HUES64 (cell line): ENCODE measurements at regions not wholly inside any gene's neighbourhood (a gene's known extent, or its start where the extent isn't known, plus 50 kb on each side); places are given as distances from the start of the nearest gene placed in this dataset.
"Not testable (repeated sequence)": the region's sequence is repeated elsewhere in the genome, so short reads cannot be mapped to it uniquely, and the experiment has no call there.

Experiments
- H3K27ac ChIP-seq: 2 replicates; pipeline ENCODE4 v1.7.0; 2013; ENCODE audit warnings: low read depth, low read length, inconsistent platforms
- H3K27me3 ChIP-seq: 2 replicates; pipeline ENCODE4 v1.6.1; 2013; ENCODE audit warnings: mild to moderate bottlenecking, low read length; ENCODE audit not compliant: insufficient read depth
- H3K36me3 ChIP-seq: 2 replicates; pipeline ENCODE4 v1.6.1; 2013; ENCODE audit warnings: mild to moderate bottlenecking, low read length; ENCODE audit not compliant: insufficient read depth
- H3K4me1 ChIP-seq: 2 replicates; pipeline ENCODE4 v1.6.1; 2013; ENCODE audit warnings: mild to moderate bottlenecking, low read length, moderate library complexity; ENCODE audit not compliant: insufficient read depth
- H3K4me3 ChIP-seq: 2 replicates; pipeline ENCODE4 v1.5.1; 2013; ENCODE audit warnings: mild to moderate bottlenecking, low read length, moderate library complexity
- H3K9ac ChIP-seq: 2 replicates; pipeline ENCODE4 v1.6.1; 2013; ENCODE audit warnings: mild to moderate bottlenecking, low read depth, low read length
- H3K9me3 ChIP-seq: 2 replicates; pipeline ENCODE4 v1.6.1; 2013; ENCODE audit warnings: low read depth, low read length; ENCODE audit not compliant: insufficient read depth
- WGBS: fragments of 150-250, 120-280 bp; methylation state at CpG from one replicate; pipeline ENCODE4 v1.1.7; 2013; ENCODE audit warnings: missing lambda C conversion rate; 5-methylcytosine and 5-hydroxymethylcytosine counted together

DNA sequence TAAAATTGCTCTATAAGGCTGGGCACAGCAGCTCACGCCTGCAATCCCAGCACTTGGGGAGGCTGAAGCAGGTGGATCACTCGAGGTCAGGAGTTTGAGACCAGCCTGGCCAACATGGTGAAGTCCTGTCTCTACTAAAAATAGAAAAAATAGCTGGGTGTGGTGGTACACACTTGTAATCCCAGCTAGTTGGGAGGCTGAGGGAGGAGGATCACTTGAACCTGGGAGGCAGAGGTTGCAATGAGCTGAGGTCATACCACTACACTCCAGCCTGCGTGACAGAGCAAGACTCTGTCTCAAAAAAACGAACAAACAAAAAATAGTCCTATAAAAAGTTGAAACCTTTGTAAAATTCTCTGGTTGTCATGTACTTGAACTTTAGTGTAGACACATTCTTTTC, 93.0 kb upstream of the KIF26B start:
- H3K36me3 ChIP-seq, H3K4me3 ChIP-seq, H3K27me3 ChIP-seq, H3K9ac ChIP-seq, H3K27ac ChIP-seq, H3K9me3 ChIP-seq: not testable (repeated sequence)
- 94% methylated on average over 4 of the region's 4 CpGs for WGBS
- H3K4me1 ChIP-seq, result peaks cover 25% of the 10 kb centered on the region

DNA sequence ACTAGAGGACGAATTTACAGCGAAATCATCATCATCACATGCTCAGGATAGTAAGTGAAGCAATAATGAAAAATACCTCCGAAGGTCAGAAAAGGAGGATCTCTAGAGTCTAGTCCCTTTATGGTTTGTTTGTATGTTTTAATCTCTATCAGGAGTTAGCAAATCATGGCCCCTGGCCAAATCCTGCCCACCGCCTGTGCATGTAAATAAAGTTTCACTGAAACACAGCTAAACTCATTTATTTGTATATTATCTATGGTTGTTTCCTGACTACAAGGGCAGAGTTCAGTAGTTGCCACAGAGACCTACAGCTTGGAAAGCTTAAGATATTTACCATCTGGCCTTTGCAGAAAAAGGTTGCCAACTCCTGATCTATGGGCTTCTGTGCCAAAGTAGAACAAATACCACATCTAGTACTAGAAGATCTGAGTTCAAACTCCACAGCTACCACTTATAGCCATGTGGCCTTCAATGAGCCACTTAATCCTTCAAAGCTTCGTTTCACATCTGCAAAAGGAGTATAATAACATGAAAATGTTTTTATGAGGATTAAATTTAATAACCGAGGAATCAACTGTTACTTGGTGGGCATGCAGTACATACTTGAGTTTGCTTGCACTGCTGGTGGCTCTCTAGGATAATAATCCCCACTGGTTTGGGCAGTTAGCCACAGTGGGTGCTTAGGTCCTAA, 94.0 kb upstream of the KIF26B start:
- Histone ChIP-seq H3K27ac (peak overlapping the region; percentile 8), H3K9me3 (no peaks in the 10 kb centered on the region), H3K36me3 (no peaks in the 10 kb centered on the region), H3K9ac (no peak overlapping the region), H3K4me3 (no peak overlapping the region), H3K27me3 (no peaks in the 10 kb centered on the region), H3K4me1 (peaks cover 25% of the 10 kb centered on the region)
- WGBS, result 88% methylated on average over 5 of the region's 6 CpGs

DNA sequence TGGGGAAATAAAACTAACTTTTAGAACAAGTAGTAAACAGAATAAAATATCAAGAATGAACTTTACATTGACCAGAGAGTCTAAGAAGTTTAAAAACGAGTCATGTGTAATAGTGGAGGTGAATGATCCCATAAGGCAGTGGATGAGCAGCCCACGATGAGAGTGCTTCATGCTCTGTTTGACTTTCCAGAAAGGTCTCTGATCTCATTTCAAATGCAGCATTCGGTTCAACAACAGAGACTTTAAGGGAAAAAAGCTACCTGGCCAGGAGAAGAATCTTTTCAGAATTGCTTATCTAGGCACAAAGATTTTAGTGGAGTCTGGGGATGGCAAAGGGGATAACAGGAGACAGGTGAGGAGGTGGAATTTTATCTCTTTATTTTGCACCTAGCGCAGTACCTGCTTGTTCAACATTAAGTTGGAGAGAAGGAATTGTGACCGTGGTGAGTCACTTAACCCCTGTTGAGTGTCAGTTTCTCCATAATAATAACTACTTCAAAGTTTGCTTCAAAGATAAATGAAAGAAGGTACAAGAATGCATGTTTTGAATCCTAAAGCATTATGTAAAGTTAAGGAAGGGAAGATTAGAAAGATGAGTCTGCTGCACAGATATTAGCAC, 94.9 kb upstream of the KIF26B start:
- H3K9ac ChIP-seq, result peak overlapping the region; percentile 7; the same call in 1 of the 2 replicates
- H3K4me1 ChIP-seq, result peaks cover 25% of the 10 kb centered on the region
- H3K27me3 ChIP-seq, result no peaks in the 10 kb centered on the region
- no peaks in the 10 kb centered on the region for H3K36me3 ChIP-seq
- H3K9me3 ChIP-seq, result no peaks in the 10 kb centered on the region
- no peak overlapping the region for H3K4me3 ChIP-seq
- WGBS, result 32% methylated on average over 4 of the region's 5 CpGs
- peak overlapping the region; percentile 60 for H3K27ac ChIP-seq

DNA sequence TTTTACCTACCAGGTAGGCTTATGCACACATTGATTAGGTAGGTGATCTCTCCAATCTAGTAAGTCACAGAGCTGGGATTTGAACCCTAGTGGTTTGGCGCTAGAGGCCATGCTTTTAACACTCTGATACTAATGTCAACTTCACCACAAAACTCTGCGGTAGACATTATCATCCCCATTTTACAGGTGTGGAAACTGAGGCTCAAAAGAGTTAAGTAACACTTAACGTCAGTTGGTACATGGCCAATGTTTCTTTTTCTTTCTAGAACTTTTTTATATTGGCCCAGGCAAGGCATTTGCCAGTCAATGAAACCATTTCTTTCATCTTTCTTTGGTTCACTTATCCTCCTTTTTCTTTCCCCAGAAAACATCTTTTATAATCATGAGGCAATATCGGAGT, 95.9 kb upstream of the KIF26B start:
- Histone ChIP-seq H3K4me3 (no peak overlapping the region), H3K27me3 (no peaks in the 10 kb centered on the region), H3K36me3 (no peaks in the 10 kb centered on the region), H3K27ac (no peak overlapping the region), H3K4me1 (peaks cover 25% of the 10 kb centered on the region), H3K9me3 (no peaks in the 10 kb centered on the region), H3K9ac (no peak overlapping the region)
- 92% methylated on average over 4 of the region's 4 CpGs for WGBS

DNA sequence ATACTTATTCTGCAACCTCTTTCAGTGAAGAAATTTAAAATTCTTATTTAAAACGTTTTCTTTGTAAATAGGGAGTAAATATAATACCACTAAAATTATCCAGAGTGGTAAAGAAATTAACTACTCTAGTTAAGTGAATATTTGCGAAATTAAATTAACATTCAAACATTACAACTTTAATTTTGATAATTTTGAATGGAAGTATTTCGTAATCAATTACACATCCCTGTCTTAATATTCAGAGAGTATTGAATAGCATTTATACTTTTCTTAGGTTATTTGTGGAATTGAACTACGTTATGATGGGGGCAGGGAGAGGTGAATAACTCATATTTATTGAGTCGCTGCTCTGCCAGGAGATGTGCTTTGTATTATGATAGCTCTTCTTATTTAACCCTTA, 96.3 kb upstream of the KIF26B start:
- Histone ChIP-seq H3K27me3 (no peaks in the 10 kb centered on the region), H3K27ac (no peak overlapping the region), H3K36me3 (no peaks in the 10 kb centered on the region), H3K4me1 (peaks cover 27% of the 10 kb centered on the region), H3K4me3 (no peak overlapping the region), H3K9me3 (no peaks in the 10 kb centered on the region), H3K9ac (no peak overlapping the region)
- WGBS, result 100% methylated on average over 2 of the region's 5 CpGs

DNA sequence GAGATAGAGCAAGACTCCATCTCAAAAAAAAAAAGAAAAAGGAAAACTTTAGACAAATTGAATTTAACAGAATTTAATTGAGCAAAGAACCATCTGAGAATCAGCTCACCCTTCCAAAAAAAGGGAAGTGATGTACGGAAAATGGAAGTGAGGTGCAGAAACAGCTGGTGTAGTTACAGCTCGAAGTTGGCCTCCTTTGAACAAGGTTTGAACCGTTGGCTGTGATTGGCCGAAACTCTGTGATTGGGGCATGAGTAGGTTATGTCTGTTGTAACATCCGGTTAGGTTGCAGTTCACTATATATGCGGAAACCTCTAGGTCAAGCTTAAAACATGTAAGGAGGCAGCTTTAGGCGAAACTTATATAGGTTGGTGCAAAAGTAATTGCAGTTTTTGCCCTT, 97.9 kb upstream of the KIF26B start:
- Histone ChIP-seq H3K9ac (no peak overlapping the region), H3K27me3 (no peaks in the 10 kb centered on the region), H3K27ac (no peak overlapping the region), H3K36me3 (no peaks in the 10 kb centered on the region), H3K9me3 (no peaks in the 10 kb centered on the region), H3K4me1 (peaks cover 34% of the 10 kb centered on the region), H3K4me3 (no peak overlapping the region)
- 94% methylated on average over 7 of the region's 7 CpGs for WGBS

DNA sequence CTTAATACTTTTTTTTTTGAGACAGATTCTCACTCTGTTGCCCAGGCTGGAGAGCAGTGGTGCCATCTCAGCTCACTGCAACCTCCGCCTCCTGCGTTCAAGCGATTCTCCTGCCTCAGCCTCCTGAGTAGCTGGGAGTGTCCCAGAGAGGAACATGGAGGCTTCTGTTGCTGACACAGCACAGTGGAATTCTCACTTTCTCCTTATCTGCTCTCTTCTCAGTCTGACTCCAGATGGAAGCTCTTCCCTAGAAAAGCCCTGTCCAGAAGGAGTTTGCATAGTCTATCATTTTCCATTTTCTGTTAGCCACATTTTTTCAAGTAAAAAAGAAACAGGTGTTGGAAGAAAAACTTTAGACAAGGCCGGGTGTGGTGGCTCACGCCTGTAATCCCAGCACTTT, 98.5 kb upstream of the KIF26B start:
- H3K36me3 ChIP-seq, H3K27me3 ChIP-seq, H3K9me3 ChIP-seq, H3K9ac ChIP-seq, H3K4me3 ChIP-seq, H3K27ac ChIP-seq: not testable (repeated sequence)
- peaks cover 34% of the 10 kb centered on the region for H3K4me1 ChIP-seq
- WGBS, result 89% methylated on average over 5 of the region's 5 CpGs

DNA sequence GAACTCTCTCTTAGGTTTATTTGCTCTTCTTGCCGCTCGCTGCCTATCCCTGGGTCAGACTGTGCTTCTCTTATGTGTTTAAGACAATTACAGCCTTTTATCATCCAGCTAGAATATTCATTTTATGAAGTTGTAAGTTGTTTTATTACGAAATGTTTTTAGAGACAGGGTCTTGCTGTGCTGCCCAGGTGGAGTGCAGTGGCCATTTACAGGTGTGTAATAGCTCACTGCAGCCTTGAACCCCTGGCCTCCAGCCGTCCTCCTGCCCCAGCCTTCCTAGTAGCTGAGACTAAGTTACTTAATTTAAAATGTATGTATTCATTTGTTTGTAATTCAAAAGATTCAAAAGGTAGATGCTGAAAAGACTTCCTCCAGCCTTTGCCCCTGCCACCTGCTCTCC, 99.0 kb upstream of the KIF26B start:
- H3K4me1 ChIP-seq, result peaks cover 30% of the 10 kb centered on the region
- H3K36me3 ChIP-seq, result no peaks in the 10 kb centered on the region
- H3K9ac ChIP-seq, result no peak overlapping the region
- WGBS, result 83% methylated on average over 3 of the region's 4 CpGs
- H3K27ac ChIP-seq, result no peak overlapping the region
- H3K9me3 ChIP-seq, result no peaks in the 10 kb centered on the region
- H3K4me3 ChIP-seq, result no peak overlapping the region
- no peaks in the 10 kb centered on the region for H3K27me3 ChIP-seq

DNA sequence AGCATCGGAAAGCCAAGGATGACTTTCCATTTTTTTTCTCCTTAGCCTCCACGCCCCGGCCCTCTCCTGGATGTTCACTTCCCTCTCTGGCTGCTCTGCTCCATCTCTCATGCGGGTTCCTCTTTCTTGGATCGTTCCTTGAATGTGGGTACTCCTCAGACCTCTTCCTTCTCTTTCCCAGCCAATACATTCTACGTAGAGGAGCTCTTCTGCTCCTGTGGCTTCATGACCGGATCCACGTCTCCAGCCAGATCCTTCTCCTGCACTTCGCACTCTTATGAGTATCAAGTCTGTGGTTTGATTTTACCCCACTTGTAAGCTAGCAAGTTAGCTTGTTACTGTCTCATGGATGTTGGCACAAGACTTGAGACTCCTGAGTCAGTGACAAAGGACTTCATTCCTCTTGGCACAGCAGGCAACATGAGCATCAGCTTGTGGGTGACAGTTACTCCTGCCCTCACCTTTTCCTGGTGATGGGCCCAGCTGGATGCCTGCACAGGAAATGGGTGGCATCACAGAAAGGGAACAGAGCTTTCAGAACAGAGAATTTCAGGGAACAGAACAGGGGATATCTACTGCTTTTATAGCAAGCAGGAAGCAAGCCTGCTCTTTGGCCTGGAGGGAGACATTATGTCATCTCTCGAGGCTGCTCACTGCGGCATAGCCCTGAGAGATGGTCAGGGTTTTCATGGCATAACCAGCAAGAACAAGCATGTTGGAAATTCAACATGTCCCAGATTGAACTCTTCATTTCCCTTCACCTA, 100.1 kb upstream of the KIF26B start:
- Histone ChIP-seq H3K4me3 (no peak overlapping the region), H3K4me1 (peaks cover 19% of the 10 kb centered on the region), H3K9ac (no peak overlapping the region), H3K9me3 (no peaks in the 10 kb centered on the region), H3K27ac (no peak overlapping the region), H3K27me3 (no peaks in the 10 kb centered on the region), H3K36me3 (no peaks in the 10 kb centered on the region)
- WGBS, result 95% methylated on average over 11 of the region's 11 CpGs

DNA sequence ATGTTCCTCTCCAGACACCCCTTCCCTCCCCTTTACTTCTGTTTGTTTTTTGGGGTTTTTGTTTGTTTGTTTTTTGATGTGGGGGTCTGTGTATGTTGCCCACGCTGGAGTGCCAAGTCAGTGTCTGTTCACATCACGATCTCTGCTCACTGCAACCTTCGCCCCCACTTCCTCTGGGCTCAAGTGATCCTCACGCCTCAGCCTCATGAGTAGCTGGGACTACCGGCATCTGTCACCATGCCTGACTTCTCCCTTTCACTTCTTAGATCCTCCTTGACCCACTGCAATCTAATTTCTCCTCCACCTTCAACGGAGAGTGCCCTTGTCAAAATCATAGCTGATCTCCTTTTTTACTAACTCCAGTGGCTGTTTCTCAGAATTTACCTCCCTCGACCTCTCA, 100.7 kb upstream of the KIF26B start:
- WGBS, result 92% methylated on average over 7 of the region's 7 CpGs

DNA sequence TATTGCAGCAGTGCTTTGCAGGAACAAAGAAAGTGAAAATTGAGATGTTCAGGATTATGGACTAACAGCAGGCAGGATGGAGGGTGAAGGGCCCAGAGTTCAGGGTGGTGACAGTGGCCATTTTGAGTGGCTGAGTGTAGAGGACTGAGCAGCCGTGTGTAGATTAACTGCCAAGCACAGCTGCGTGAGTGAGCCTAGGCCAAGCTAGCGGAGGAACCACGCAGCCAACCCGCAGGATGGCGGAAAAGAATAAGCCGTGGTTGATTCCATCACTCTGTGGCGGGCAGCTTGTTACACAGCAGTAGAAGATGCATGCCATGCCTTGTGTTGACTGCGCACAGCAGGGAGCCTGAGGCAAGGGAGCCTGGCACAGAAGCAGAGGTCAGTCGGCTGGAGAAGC, 102.5 kb upstream of the KIF26B start:
- Histone ChIP-seq H3K27me3 (no peaks in the 10 kb centered on the region), H3K9ac (no peak overlapping the region), H3K9me3 (no peaks in the 10 kb centered on the region), H3K4me1 (peaks cover 8% of the 10 kb centered on the region), H3K36me3 (no peaks in the 10 kb centered on the region), H3K27ac (no peak overlapping the region), H3K4me3 (no peak overlapping the region)
- WGBS, result 94% methylated on average over 10 of the region's 10 CpGs

More for the DNA sequence above, 100.7 kb upstream of the KIF26B start:
- H3K9me3 ChIP-seq, result no peaks in the 10 kb centered on the region
- H3K9ac ChIP-seq, result no peak overlapping the region
- H3K36me3 ChIP-seq, result no peaks in the 10 kb centered on the region
- H3K4me1 ChIP-seq, result peaks cover 13% of the 10 kb centered on the region
- H3K27me3 ChIP-seq, result no peaks in the 10 kb centered on the region
- H3K27ac ChIP-seq, result no peak overlapping the region
- H3K4me3 ChIP-seq, result no peak overlapping the region
